Heart left ventricle (tissue), 16 donors: ENCODE measurements at regions not wholly inside any gene's neighbourhood (a gene's known extent, or its start where the extent isn't known, plus 50 kb on each side); places are given as distances from the start of the nearest gene placed in this dataset.
A peak's percentile ranks its signal among the peaks of the same experiment; 100 is the strongest.

Experiments
- ATAC-seq, 4 donors: fragments of 200-7000 bp; cut with Tn5 transposase; one replicate each; pipeline ENCODE4 v1.9.1; 2020 to 2022; ENCODE audit warnings: moderate library complexity in 4 of 4, mild to moderate bottlenecking in 3 of 4, moderate number of reproducible peaks in 1 of 4
- DNase-seq, 5 donors: peaks; one replicate each; pipeline ENCODE4 v3.0.0-alpha.2; 2020
- H3K27ac ChIP-seq, 12 donors: fragments of 200-600 bp; sonication (generic) in 4 of 12; one replicate each; pipeline versions ENCODE4 v1.5.0 to v1.8.0; 2016 to 2022; ENCODE audit warnings: mild to moderate bottlenecking in 2 of 12
- H3K27me3 ChIP-seq, 9 donors: fragments of 200-600 bp; sonication (generic) in 2 of 9; one replicate each; pipeline versions ENCODE4 v1.5.1 to v1.8.0; 2016 to 2022; ENCODE audit warnings: mild to moderate bottlenecking in 3 of 9
- H3K36me3 ChIP-seq, 9 donors: fragments of 200-600 bp; sonication (generic) in 2 of 9; one replicate each; pipeline versions ENCODE4 v1.5.0 to v1.8.0; 2018 to 2022; ENCODE audit warnings: mild to moderate bottlenecking in 2 of 9
- H3K4me1 ChIP-seq, 12 donors: fragments of 200-600 bp; sonication (generic) in 4 of 12; one replicate each; pipeline versions ENCODE4 v1.5.0 to v1.8.0; 2016 to 2022; ENCODE audit warnings: mild to moderate bottlenecking in 3 of 12
- H3K4me3 ChIP-seq, 12 donors: fragments of 200-600 bp; sonication (generic) in 4 of 12; one replicate each; pipeline versions ENCODE4 v1.5.0 to v1.8.0; 2017 to 2022; ENCODE audit warnings: mild to moderate bottlenecking in 9 of 12, moderate library complexity in 4 of 12
- H3K9me3 ChIP-seq, 12 donors: fragments of 200-600 bp; sonication (generic) in 4 of 12; one replicate each; pipeline versions ENCODE4 v1.5.0 to v1.8.0; 2016 to 2022; ENCODE audit warnings: mild to moderate bottlenecking in 1 of 12
- POLR2A ChIP-seq, 2 donors: fragments of 450-650 bp; IDR thresholded peaks; one replicate each; pipeline ENCODE4 v1.6.1; 2017; ENCODE audit warnings: antibody characterized with exemption in 2 of 2, mild to moderate bottlenecking in 2 of 2, moderate library complexity in 2 of 2
- WGBS, 4 donors: extraction: QIAGEN DNeasy Blood & Tissue Kit in 2 of 4; methylation state at CpG; one replicate each; pipeline versions ENCODE4 v1.1.5 to v1.1.7; 2013 to 2018; 5-methylcytosine and 5-hydroxymethylcytosine counted together
- intact Hi-C, 10 donors: fragments of 100-400 bp; cut with DNase I; formaldehyde crosslinking; loops; one replicate each; pipeline versions ENCODE4 v1.11.1 to v1.14.2; 2022
- TF ChIP-seq, protein P1 (sequence below), 12 donors: fragments of 200-600 bp; sonication (generic) in 4 of 12; IDR thresholded peaks; one replicate each; pipeline versions ENCODE4 v1.5.0 to v1.8.0; 2018 to 2022; ENCODE audit warnings: antibody characterized with exemption in 12 of 12, mild to moderate bottlenecking in 5 of 12
- donor health status: ischemic (EF 13 %, LVEDD 7.1; RV severe dilation, severe dysfunction).
- donor health status: healthy with polysubstance abuse.
- donor health status: DM: no; HTN: yes; CAD: no.
- donor health status: DM: no; HTN: no; CAD: no.
- donor health status: ischemic (EF 25% LVEDD 6.9; RV normal size, moderate dysfunction).
- donor health status: ischemic (EF 25% LVEDD 5.7; RV mildly dilated, moderate dysfunction).
- donor health status: healthy.
- donor health status: DM: yes; HTN: yes; CAD: no.
- donor health status: ischemic (EF 35%, LVEDD 5.7; RV mildly dilated, moderate dysfunction).
- donor health status: nonischemic (EF 11% LVEDD 7.7; RV severe dilation, severe dysfunction).
- donor health status: DM: yes; HTN: yes; CAD: no.
- donor health status: PGD.
- donor health status: ischemic (EF 29% LVEDD 5.4; RV normal size, mild dysfunction).
- donor health status: nonischemic (EF 23%, LVEDD 6.1; RV moderate dilation, normal function).

DNA sequence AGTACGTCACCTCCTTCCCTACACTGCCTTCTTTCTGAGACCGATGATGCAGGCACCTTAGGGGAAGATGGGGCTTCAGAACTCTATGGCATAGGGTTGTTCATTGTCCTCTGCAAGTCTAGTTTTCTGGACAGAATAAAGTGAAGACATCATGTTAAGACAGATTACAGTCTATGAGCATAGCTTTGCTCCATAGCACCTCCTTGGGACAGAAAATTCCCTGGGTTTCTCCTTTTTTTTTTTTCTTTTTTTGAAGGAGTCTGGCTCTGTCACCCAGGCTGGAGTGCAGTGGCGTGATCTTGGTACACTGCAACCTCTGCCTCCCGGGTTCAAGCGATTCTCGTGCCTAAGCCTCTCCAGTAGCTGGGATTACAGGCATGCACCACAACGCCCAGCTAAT, 119.8 kb upstream of the CADM1 start:
- ATAC-seq (no peak), DNase-seq (no peak)
- H3K27me3 ChIP-seq, result no peaks in the 10 kb centered on the region
- H3K27ac ChIP-seq, result no peak overlapping the region
- peaks cover 8 to 20% (median 15%) of the 10 kb centered on the region in 12 donors for H3K4me1 ChIP-seq
- no peaks in the 10 kb centered on the region for H3K9me3 ChIP-seq
- TF ChIP-seq, protein P1, sequence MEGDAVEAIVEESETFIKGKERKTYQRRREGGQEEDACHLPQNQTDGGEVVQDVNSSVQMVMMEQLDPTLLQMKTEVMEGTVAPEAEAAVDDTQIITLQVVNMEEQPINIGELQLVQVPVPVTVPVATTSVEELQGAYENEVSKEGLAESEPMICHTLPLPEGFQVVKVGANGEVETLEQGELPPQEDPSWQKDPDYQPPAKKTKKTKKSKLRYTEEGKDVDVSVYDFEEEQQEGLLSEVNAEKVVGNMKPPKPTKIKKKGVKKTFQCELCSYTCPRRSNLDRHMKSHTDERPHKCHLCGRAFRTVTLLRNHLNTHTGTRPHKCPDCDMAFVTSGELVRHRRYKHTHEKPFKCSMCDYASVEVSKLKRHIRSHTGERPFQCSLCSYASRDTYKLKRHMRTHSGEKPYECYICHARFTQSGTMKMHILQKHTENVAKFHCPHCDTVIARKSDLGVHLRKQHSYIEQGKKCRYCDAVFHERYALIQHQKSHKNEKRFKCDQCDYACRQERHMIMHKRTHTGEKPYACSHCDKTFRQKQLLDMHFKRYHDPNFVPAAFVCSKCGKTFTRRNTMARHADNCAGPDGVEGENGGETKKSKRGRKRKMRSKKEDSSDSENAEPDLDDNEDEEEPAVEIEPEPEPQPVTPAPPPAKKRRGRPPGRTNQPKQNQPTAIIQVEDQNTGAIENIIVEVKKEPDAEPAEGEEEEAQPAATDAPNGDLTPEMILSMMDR (IDR thresholded peaks at IDR 0.05), result peak in 3 of 12 donors; percentile 4 to 8 (median 6)
- TF ChIP-seq POLR2A (IDR thresholded peaks at IDR 0.05), result no peak
- no peaks in the 10 kb centered on the region for H3K36me3 ChIP-seq
- intact Hi-C loops, result no loop called here
- 92 to 97% (median 94%) methylated on average over 7 of the region's 7 CpGs for WGBS, 4 donors
- H3K4me3 ChIP-seq, result no peak overlapping the region

DNA sequence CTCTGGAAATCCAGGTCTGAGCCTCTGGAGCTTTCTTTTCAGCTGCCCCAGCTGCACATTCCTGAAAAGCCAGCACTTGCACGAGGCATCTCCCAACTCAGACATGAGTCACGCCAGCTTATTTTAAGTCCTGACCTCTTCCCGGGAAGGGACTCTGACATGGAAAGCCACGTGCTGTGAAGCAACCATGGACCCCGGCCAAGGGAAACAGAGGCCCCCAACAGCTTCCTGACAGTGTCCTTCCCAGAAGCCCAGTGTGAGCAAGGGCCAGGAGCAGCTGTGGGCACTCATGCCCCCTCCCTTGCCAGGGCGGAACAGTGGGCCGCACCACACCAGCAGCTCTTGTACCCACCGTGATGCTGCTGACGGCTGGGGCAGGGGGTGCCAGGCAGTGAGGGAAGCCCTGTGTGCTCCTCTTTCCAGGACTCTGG, 118.8 kb upstream of the CADM1 start:
- peak overlapping the region; percentile 8 to 90 (median 80) for H3K27ac ChIP-seq
- 2 to 11% (median 10%) methylated on average over 5 to 9 of the region's 9 CpGs for WGBS, 4 donors
- peak; percentile 83 to 95 (median 89) for DNase-seq
- peak; percentile 92 to 98 (median 96) for ATAC-seq
- no peak overlapping the region for H3K4me3 ChIP-seq
- no peaks in the 10 kb centered on the region for H3K9me3 ChIP-seq
- intact Hi-C loops, result no loop called here
- H3K36me3 ChIP-seq, result no peaks in the 10 kb centered on the region
- TF ChIP-seq, protein P1 (IDR thresholded peaks at IDR 0.05), result no peak
- no peak for TF ChIP-seq POLR2A (IDR thresholded peaks at IDR 0.05)
- no peaks in the 10 kb centered on the region for H3K27me3 ChIP-seq
- H3K4me1 ChIP-seq, result peaks cover 8 to 21% (median 15%) of the 10 kb centered on the region in 12 donors

DNA sequence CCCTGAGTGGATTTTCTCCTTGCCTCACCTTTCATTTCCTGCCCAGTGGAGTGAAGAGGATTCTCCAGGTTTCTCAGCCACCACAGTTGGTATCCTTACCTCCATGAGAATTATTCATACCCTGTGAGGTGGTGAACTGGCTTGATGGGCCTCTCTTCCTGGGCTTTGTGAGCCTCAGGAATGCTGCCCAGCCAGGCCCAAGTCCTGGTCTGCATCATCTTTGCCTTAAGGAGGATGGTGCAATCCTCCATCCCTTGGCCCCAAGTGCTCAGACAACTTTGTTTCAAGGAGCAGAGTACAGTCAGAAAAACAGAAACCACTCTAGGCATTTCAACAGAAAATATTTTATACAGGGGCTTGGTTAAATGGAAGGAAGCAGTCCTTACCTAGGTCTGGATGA, 114.2 kb upstream of the CADM1 start:
- Histone ChIP-seq H3K27ac (no peak overlapping the region), H3K9me3 (peaks cover 0 to under 1% (median 0%) of the 10 kb centered on the region in 12 donors), H3K27me3 (no peaks in the 10 kb centered on the region), H3K36me3 (no peaks in the 10 kb centered on the region), H3K4me3 (no peak overlapping the region), H3K4me1 (peaks cover 8 to 35% (median 25%) of the 10 kb centered on the region in 12 donors)
- no peak for ATAC-seq
- intact Hi-C loops, result no loop called here
- TF ChIP-seq POLR2A (IDR thresholded peaks at IDR 0.05), result no peak
- TF ChIP-seq, protein P1 (IDR thresholded peaks at IDR 0.05), result no peak
- DNase-seq, result no peak

DNA sequence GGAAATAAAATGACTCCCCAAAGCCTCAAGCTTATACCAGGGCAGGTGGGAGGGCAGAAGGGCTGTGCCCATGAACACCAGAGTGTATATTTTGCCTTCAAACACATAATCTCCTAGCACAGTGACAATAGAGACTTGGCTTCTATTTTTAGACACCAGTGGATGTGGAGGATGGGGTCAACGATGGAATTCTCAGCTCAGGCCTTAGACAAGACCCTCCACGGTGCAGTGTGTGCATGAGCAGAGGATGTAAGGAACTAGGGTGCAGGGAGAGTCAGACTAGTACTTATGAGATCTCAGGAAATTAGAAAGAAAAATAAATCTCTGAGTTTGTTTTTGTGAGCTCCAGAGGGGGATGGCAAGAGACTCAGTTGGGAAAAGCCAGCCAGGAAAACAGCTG, 113.6 kb upstream of the CADM1 start:
- Histone ChIP-seq H3K27me3 (no peaks in the 10 kb centered on the region), H3K9me3 (peaks cover 0 to 4% (median 0%) of the 10 kb centered on the region in 12 donors), H3K36me3 (no peaks in the 10 kb centered on the region), H3K27ac (peak overlapping the region in 3 of 12 donors; percentile 17 to 35 (median 33)), H3K4me1 (peaks cover 6 to 28% (median 19%) of the 10 kb centered on the region in 12 donors), H3K4me3 (no peak overlapping the region)
- no peak for DNase-seq
- intact Hi-C loops, result no loop called here
- 15 to 27% (median 19%) methylated on average over 2 of the region's 2 CpGs for WGBS, 4 donors
- ATAC-seq, result no peak
- TF ChIP-seq POLR2A (IDR thresholded peaks at IDR 0.05), result no peak
- TF ChIP-seq, protein P1 (IDR thresholded peaks at IDR 0.05), result no peak
